Stimulated activated CD4-positive, alpha-beta T cell treated with anti-CD3 and anti-CD28 coated beads, Interleukin-1b, Interleukin-23, amount 100 ng/mL, for 24 hours (primary cell): ENCODE measurements at regions not wholly inside any gene's neighbourhood (a gene's known extent, or its start where the extent isn't known, plus 50 kb on each side); places are given as distances from the start of the nearest gene placed in this dataset.
"Not testable (repeated sequence)": the region's sequence is repeated elsewhere in the genome, so short reads cannot be mapped to it uniquely, and the experiment has no call there.

Experiments
- DNase-seq, 4 experiments: peaks; one replicate each; pipeline ENCODE4 v3.0.0-alpha.2; 2020; ENCODE audit warnings: low read depth in 4 of 4, low spot score in 1 of 4

- DNase-seq: no peak
These were observed 469.0 kb upstream of the FOXG1 start for GRCh38 chr14:28297559-28297958.

GRCh38 chr14:28298156-28298555, 468.4 kb upstream of the FOXG1 start:
- no peak for DNase-seq

- DNase-seq: no peak
These were observed 467.4 kb upstream of the FOXG1 start for GRCh38 chr14:28299227-28299626.

GRCh38 chr14:28300356-28300755, 466.2 kb upstream of the FOXG1 start:
- no peak for DNase-seq

DNA sequence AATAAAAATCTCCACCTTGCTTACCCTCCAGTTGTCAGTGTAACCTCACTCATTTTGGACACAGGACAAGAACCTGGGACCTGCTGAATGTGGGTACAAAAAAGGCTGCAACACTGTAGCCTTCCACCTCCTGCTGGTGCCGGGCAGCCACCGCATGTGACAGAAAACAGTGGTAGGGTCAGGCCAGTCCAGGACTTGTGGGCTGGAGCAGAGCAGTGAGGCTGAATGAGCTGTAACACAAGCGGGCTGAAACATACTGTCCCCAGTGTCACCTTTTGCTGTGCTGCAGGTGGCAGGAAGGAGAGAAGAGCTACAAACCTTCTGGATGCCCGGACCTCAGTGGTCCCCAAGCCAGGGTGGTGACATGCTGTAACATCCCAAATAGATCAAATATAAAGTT, 465.4 kb upstream of the FOXG1 start:
- no peak for DNase-seq

- no peak for DNase-seq
These were observed 463.3 kb upstream of the FOXG1 start for GRCh38 chr14:28303248-28303647.

DNA sequence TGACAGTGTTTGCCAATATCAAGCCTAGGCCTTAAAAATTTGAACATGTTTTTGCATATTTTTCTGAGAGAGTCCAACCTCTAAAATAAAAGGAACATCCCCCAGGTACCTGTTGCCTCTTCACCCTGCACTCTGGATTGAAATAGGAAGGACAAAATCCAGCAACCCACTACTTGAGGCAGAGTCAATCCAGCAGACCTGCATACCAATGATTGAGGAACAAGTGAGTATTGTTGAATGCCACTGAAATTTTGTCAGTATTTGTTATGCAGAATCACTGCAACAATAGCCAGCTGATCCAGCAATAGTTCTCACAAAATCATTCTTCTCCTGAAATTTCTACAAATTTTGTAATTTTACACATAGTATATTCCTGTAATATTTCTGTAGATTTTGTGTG, 460.6 kb upstream of the FOXG1 start:
- no peak for DNase-seq

GRCh38 chr14:28307506-28307905, 459.1 kb upstream of the FOXG1 start:
- DNase-seq: no peak

GRCh38 chr14:28308734-28309133, 457.9 kb upstream of the FOXG1 start:
- DNase-seq: no peak

- not testable (repeated sequence) for DNase-seq
These were observed 448.5 kb upstream of the FOXG1 start for GRCh38 chr14:28317890-28318675.

DNA sequence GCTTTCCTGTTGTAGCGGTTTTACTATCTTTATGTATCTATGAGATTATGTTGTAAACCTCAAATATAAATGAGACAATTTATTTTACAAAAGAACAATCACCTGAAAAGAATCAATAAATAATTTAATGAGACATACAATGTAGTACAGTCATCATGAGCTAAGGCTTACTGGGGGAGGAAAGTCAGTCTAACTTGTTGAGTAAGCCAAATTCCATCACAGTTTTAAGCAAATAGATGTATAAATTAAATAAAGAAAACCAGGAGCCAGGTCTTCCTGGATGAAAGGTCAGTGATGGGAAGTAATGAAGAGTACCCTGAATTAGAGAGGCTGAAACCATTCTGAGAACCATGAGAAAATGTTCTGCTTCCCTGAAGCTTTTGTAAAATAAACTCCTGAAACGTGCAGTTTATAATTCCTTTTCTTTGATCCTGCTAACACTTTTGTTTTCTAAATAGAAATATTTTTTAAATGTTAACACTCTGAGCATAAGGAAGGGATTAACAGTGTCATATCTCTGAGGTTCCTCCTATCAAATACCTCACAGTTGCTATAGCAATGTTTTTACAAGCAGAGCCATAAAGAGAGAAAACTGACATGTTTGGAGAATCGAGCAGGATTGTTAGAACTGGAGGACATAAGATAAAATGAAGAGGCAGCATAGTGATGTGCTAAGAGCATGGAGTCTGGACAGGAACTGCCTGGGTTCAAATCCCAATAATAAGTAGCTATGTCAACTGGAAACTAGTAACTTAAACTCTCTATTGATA, 444.9 kb upstream of the FOXG1 start:
- DNase-seq: no peak

DNA sequence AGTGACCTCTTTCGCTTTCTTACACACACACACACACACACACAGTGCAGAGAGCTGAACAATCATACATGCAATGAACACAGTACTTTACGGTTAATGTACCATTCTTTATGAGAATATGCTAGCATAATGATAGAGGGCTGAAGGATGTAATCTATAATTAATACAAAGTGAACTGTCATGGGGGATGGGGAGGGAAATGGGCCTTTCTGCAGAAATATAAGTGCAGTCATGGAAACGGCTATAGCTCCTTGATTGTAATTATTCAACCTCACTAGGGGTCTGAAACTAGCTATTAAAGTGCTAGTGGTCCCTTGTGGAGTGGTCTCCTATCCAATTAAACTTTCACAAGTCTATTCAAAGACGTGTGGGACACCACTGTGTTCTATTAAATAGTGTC, 443.2 kb upstream of the FOXG1 start:
- no peak for DNase-seq

DNA sequence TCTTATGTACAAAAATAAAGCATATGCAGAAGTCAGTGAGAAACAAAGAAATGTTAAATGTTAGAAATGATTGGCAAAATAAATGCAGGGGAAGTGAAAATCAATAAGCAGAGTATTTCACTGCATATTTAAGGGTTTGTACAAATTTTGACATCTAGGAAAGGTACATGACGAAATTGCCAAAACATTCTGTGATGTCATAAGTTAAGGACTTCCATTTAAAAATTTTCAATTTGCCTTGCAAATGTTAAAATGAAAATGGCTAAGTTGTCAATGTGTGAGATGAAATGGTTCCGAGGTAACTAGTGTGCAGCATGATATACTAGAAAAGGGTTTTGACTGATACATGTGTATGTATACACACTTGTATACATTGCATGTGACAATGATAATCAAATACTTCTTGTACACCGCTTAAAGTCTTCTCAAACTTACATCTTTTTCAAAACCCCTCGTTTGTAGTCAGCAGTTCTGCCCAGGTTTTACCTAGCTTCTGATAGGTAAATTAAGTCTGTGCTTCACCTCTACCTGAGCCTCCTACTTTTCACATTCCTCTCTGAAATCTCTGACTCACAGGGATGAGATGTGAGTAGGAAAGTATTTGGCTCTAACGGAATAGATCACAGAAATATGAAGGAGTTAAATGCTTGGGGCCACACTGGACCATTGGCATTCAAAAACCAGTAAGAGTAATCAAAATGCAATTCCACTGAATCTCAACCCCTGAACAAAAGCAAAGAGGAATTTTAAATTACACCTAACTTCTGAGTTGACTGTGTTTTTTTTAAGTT, 442.4 kb upstream of the FOXG1 start:
- DNase-seq: no peak

DNA sequence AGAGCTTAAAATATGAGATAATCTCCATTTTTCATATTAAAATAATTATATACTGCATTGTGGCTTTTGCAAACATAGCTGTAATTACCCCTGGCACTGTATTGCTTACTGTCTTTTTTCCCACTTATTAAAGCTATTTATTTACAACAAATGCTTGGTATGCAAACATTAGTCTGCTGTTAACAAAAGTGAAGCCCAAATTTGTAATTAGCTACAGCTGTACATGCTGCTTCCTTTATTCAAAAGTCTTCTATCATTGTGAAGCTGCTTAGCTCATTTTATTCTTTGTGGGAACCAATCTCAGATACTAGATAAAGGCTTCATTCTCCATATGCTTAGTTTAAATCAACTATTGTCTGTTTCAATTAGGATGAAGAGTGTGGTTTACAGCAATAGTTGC, 425.8 kb upstream of the FOXG1 start:
- no peak for DNase-seq

- DNase-seq: no peak
These were observed 422.2 kb upstream of the FOXG1 start for GRCh38 chr14:28344381-28344780.

DNA sequence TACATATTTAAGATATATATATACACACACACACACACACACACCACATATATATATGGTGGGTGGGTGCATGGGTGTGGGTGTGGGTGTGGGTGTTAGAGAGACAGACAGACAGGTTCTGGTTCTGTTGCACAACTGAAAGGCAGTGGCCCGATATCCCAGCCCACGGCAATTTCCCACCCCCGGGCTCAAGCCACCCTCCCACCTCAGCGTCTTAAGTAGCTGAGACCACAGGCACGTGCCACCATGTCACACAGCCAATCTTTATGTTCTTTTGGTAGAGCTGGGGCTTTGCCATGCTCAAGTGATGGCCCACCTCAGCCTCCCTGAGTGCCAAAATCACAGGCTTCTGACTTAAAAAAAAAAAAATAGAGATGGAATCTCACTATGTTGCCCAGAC, 417.8 kb upstream of the FOXG1 start:
- DNase-seq: no peak

GRCh38 chr14:28356819-28357218, 409.8 kb upstream of the FOXG1 start:
- no peak for DNase-seq

- no peak for DNase-seq
These were observed 405.1 kb upstream of the FOXG1 start for GRCh38 chr14:28361486-28361885.

DNA sequence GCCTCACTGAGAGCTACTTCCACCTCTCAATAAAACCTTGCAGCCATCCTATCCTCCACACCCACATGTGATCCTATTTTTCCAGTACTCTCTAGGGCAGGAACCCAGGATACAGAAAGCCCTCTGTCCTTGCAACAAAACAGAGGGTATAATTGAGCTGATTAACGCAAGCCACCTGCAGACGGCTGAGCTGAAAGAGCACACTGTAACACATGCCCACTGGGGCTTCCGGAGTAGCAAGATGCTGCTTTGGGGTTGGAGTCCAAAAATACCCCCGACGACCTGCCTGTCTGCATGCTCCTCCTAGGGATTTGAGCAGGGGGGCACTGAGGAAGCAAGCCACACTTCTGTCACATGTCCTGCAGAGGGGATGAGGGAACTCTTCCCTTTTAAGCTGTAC, 401.1 kb upstream of the FOXG1 start:
- no peak for DNase-seq

DNA sequence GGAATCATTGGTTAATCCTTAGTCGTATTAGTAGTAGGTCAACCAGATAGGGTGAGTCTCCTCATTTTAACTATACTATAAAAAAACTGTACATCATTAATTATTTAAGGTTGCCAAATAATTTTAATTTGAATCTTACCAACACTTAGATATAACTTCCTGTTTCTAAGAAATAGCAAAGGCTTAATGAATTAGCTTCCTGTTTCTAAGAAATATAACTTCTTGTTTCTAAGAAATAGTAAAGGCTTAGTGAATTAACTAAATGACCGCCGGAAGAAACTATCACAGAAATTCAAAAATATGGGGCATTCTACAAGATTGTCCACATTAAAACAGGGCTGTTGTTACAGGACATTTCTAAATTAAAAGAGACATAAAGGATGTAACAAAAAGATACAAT, 392.9 kb upstream of the FOXG1 start:
- DNase-seq: no peak

GRCh38 chr14:28375295-28375694, 391.3 kb upstream of the FOXG1 start:
- no peak for DNase-seq

DNA sequence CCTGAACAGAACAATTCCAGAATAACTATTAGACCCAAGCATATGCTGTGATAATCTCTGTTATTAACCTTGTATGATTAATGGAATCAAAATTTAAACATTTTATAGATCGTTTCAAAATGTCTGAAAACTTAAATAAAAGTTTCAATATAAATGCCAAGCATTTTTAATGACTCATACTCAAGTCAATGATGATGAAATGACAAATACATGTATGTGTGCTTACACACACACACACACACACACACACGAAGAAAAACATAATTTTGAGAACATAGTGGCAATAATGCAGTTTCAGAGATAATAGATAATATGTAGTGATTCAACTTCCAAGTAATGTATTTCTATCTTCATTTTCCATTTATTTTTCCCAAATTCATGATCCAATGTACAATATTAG, 384.9 kb upstream of the FOXG1 start:
- DNase-seq: no peak
